Prostate gland (tissue), 2 donors: ENCODE measurements at regions not wholly inside any gene's neighbourhood (a gene's known extent, or its start where the extent isn't known, plus 50 kb on each side); places are given as distances from the start of the nearest gene placed in this dataset.

Experiments used
- POLR2A ChIP-seq: fragments of 450-650 bp; IDR thresholded peaks from one replicate; pipeline ENCODE4 v1.6.1; 2016; ENCODE audit warnings: antibody characterized with exemption, mild to moderate bottlenecking
- TF ChIP-seq, protein P1 (sequence below), 4 experiments: fragments of 200-600 bp in 2 of 4; fragments of 450-650 bp in 2 of 4; sonication (generic) in 2 of 4; IDR thresholded peaks; 1 replicate in 3 of 4; 2 replicates in 1 of 4; pipeline ENCODE4 v1.5.1; 2016 to 2019; ENCODE audit warnings: antibody characterized with exemption in 4 of 4, mild to moderate bottlenecking in 2 of 4, moderate library complexity in 2 of 4

DNA sequence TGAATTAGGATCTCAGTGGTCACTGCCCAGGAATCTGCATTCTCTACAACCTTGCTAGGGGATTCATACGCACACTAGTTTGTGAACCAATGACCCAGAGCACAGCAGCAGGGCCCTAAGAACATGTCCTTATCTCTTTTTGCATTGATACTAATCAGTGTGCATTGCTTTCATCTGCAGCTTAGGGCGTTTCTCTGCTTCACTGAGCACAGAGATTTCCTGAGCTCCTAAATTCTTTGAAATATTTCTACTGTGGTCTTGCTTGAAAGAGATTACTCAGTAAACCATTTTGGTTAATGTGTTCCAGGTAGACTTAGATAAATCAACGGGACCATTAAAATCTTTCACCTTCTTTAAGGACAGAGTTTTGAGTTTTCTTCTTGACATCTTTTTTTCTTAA lies 351.3 kb upstream of the KITLG start:
- TF ChIP-seq, protein P1, sequence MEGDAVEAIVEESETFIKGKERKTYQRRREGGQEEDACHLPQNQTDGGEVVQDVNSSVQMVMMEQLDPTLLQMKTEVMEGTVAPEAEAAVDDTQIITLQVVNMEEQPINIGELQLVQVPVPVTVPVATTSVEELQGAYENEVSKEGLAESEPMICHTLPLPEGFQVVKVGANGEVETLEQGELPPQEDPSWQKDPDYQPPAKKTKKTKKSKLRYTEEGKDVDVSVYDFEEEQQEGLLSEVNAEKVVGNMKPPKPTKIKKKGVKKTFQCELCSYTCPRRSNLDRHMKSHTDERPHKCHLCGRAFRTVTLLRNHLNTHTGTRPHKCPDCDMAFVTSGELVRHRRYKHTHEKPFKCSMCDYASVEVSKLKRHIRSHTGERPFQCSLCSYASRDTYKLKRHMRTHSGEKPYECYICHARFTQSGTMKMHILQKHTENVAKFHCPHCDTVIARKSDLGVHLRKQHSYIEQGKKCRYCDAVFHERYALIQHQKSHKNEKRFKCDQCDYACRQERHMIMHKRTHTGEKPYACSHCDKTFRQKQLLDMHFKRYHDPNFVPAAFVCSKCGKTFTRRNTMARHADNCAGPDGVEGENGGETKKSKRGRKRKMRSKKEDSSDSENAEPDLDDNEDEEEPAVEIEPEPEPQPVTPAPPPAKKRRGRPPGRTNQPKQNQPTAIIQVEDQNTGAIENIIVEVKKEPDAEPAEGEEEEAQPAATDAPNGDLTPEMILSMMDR (IDR thresholded peaks at IDR 0.05): no peak
- no peak for TF ChIP-seq POLR2A
